NOMO-1 (cell line): ENCODE measurements at regions not wholly inside any gene's neighbourhood (a gene's known extent, or its start where the extent isn't known, plus 50 kb on each side); places are given as distances from the start of the nearest gene placed in this dataset.

Experiments
- DNase-seq, 2 experiments: peaks; one replicate each; lab custom pipeline; 2025; ENCODE audit not compliant: unreplicated experiment in 2 of 2; lab: John Stamatoyannopoulos, UW

DNA sequence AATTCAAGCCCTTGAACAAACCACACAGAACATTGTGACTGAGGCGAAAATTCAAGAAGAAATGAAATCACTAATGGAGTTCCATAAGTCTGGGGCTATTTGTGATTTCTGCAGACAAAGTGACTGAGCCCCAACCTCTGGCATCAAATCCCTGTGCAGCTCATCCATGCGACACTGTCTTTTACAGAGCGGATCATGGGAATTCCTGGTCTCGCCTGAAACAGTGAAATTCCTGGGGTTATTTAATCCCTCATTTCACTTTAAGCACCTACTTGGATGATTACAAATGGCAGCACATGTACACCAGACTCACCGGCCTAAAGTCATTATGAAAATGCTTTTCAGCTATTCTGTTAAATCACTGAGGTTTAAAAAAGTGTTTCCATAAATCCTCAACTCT, 102.4 kb upstream of the CDH4 start:
- no peak for DNase-seq

DNA sequence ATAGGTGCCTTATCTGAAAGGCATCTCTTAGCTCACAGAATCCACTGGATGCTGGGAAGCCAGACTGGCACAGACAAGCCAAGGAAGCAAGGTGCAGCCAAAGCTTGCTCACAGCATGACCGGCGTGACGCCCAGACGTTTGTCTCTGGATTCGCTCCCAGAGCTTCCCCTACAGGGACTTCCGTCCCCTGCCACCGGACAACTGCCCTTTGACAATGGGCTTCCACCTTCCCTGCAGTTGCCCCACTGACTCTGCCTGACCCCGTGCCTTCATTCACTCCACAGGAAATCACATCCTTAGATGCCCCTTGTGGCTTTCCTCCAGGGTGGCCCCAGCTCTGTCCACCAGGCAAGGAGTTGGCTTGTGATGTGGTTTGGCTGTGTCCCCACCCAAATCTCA, 94.8 kb upstream of the CDH4 start:
- no peak for DNase-seq

GRCh38 chr20:61159957-61160686, 91.9 kb upstream of the CDH4 start:
- no peak for DNase-seq

DNA sequence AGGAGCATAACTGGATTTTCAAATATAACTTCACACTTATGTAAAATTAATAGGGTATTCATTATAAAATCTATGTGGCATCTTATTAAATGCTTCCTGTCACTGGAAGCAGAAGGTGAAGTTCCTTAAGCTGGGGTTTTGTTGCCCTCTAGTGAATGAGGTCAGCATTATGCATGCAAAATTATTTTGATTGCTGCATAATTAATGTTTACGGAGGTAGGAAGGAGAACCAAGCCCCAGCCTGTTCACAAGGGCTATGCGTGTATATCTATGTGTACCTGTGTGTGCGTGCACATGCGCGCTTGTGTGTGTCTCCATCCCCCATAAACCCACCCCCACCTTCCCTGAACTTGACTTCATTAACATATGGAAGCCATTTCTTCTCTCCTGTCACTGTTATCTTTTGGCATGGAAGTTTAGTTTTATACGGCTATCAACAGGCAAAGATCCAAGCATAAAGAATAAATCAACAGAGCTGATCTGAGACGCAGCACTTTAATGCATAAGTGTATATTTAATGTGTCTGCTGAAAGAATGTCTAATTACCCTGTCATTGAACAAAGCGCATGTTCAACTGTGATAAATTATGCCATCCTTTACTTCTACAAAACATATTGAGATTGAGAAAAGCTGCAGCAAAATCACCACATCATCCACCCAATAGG, 90.2 kb upstream of the CDH4 start:
- DNase-seq, result no peak

DNA sequence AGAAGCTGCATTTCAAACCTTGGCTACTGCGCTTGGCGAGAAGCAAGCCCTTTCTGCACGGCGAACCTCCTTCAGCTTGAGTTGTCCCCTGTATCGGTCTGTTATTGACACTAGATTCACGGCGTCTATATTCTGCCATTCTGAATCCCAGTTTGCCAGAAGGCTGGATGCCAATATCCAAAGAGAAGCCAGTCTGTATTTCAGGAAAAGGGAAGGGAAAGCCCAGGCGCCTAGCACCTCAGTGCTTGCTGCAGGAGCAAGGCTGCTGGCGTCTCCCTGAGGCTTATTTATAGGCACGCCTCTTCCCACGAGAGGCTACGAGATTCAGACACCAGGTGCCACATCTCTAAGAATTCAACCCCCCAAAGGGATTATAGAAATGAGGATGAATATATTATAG, 89.6 kb upstream of the CDH4 start:
- no peak for DNase-seq

- DNase-seq, result no peak
Observed at GRCh38 chr20:61163031-61163430, 89.0 kb upstream of the CDH4 start.

DNA sequence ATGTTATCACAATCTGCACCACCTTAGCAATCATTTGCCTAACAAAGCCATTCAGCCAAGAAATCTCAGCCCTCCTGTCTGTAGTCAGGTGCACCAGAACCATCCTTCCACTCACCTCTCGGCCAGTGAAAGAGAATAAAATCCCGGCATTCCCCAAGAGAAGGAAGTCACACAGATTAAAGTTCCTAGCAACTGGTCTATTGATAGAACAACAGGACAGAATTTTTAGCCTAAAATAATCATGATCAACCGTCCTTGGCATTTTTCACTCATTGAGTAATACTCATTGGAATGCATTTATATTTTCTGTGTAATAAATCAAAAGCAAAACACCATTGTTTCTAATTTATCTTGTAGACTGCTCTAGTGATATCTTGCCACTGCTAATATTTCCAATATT, 85.7 kb upstream of the CDH4 start:
- no peak for DNase-seq

- DNase-seq, result no peak
Observed at GRCh38 chr20:61168605-61169004, 83.5 kb upstream of the CDH4 start.

- DNase-seq, result no peak
Observed at GRCh38 chr20:61169874-61170273, 82.2 kb upstream of the CDH4 start.

GRCh38 chr20:61170496-61171320, 81.4 kb upstream of the CDH4 start:
- DNase-seq, result no peak

- DNase-seq, result no peak
Observed at GRCh38 chr20:61173267-61173666, 78.8 kb upstream of the CDH4 start.

DNA sequence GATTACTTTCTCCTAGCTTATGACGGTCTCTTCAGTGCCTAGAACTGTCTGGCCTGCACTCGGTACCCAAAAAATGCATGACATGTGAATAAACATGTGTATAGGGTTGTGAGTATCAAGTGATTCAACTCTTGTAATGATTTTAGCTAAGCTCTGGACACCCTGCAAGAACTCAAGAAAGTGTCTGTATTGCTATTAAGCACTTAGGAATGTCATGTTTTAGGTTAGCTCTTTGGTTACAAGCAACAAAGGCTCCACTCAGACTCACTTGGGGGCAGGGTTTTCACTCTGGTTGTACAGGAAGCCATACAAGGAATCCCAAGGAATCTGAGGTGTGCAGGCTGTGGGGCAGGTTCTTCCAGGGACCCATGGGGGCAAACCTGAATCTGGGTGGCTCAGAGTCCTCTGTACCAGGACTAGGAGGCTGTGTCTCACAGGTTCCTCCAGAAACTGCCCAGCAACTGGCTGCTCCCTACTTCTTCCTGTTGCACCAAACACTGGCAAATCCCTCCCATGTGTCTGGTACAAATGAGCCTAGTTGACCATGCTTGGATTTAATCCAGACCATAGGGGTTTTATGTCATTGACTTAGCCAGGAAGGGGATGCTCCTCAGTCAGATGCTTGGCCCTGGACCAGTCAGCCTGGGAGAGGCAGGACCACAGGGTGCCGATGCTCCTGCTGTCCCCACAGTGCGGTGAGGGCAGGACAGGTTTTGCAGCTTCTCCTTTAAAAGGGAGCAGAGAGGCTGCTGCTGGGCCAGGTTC, 77.9 kb upstream of the CDH4 start:
- no peak for DNase-seq

- DNase-seq, result no peak
Observed at GRCh38 chr20:61176874-61177273, 75.2 kb upstream of the CDH4 start.

- no peak for DNase-seq
Observed at GRCh38 chr20:61178551-61179071, 73.5 kb upstream of the CDH4 start.

DNA sequence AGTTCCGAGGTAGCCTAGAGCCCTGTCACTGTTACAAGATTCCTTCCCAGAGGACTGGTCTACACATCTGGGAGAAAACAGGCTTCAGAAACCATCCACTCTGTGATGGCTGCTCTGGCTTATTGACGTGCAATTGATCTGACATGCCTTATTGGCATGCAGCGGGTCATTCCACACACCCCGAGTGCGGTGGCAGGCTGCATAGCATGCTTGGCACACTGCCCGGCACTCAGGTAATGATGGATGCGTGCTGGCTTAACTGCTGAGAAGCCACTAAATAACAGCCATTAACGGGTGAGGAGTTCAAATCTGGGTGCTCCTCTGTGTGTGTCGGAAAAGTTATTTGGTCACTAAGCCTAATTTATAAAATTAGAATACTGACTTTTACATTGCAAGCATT, 67.9 kb upstream of the CDH4 start:
- no peak for DNase-seq

DNA sequence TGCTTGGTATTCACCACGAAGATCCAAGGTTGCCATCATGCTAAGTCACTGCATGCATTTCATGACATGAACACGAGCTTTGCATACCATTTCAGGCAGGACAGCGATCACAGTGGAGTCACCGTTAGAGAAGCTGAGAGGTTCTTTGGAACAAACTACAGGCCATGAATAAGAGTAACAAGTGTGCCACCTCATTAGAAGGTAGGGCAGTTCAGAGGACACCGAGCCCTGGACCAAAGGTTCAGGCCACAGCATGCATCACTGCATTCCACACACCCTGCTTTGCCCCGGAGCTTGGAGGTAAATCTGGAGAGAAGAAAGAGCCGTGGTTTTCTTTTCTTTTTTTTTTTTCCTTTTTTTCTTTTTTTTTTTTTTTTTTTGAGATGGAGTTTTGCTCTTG, 66.9 kb upstream of the CDH4 start:
- DNase-seq, result no peak

DNA sequence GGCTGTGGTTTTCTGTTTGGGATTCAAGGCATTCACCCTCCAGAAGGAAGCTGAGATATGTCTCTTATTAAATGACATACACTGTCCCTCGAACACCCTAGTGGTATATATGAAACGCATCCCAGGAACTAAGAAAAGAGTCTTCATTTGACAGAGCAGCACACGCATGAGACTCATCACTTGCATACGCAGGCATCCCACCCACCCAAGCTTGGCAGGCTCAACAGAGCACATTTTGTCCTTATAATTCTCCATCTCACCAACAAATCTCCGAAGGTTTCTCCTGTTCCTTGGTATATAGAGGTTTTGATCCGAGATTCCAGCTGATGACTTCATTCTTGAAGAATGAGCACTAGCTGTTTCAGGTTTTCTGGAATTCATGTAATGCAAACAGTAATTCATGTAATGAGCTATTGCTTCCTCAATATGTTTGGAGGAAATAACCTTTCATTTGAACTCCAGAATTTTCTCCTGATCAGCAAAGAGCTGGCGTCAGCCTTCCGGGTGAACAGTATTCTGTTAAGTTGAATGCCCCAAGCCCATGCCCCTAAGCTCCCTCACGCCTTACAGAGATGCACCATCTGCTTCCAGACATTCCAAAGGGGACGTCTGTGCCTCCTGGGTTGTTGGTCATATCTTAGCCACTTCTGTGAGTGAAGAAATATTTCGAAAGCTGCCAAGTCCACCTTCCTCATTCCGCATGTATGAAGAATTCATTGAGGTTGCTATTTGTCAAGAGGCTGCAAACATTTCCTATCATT, 66.0 kb upstream of the CDH4 start:
- DNase-seq, result peak in 1 of 2 experiments; percentile 6

- DNase-seq, result peak in 1 of 2 experiments; percentile 3
Observed at GRCh38 chr20:61186771-61187472, 65.1 kb upstream of the CDH4 start.

GRCh38 chr20:61189534-61189933, 62.5 kb upstream of the CDH4 start:
- DNase-seq, result no peak
